ENCODE measurements at regions not wholly inside any gene's neighbourhood (a gene's known extent, or its start where the extent isn't known, plus 50 kb on each side); places are given as distances from the start of the nearest gene placed in this dataset.

- Histone ChIP-seq H2BK20ac (ENCODE audit: low read depth, low read length, poor library complexity, severe bottlenecking) (no peak overlapping the region), H2BK5ac (ENCODE audit: insufficient read length, low read length) (no peak overlapping the region), H3T11ph (ENCODE audit: low read length) (no peak overlapping the region), H3K23me2 (ENCODE audit: insufficient read length, low read depth, low read length, poor library complexity, severe bottlenecking) (no peaks in the 10 kb centered on the region), H3K14ac (ENCODE audit: insufficient read depth, low read length) (no peak overlapping the region), H4K8ac (replicated peaks; ENCODE audit: insufficient read length, low read depth, low read length) (no peak overlapping the region), H3K27me3 (ENCODE audit: insufficient read depth, low read length) (no peaks in the 10 kb centered on the region), H4K5ac (ENCODE audit: insufficient read length, low read depth, low read length) (no peak overlapping the region), H3K9ac (ENCODE audit: extremely low read depth, insufficient read length, low read length) (no peak overlapping the region), H2AFZ (ENCODE audit: low read length) (no peak overlapping the region), H4K20me1 (ENCODE audit: control insufficient read depth, insufficient read depth, insufficient read length) (no peaks in the 10 kb centered on the region), H3K9me3 (ENCODE audit: control insufficient read depth, low read depth, low read length) (no peaks in the 10 kb centered on the region), H3K4ac (ENCODE audit: low read depth, low read length) (no peak overlapping the region), H3K23ac (ENCODE audit: insufficient read length, low read depth, low read length) (no peak overlapping the region), H3K56ac (ENCODE audit: insufficient read length, low read depth, low read length) (no peak overlapping the region), H4K91ac (ENCODE audit: insufficient read length, low read depth, low read length) (no peak overlapping the region), H3K27ac (ENCODE audit: insufficient read length, low read depth, low read length) (no peak overlapping the region), H3K79me1 (ENCODE audit: insufficient read depth, low read depth, low read length, poor library complexity, severe bottlenecking) (no peaks in the 10 kb centered on the region), H3K18ac (ENCODE audit: insufficient read length, low read depth, low read length) (no peak overlapping the region), H2BK12ac (ENCODE audit: insufficient read length, low read depth, low read length) (no peak overlapping the region), H3K4me1 (ENCODE audit: insufficient read depth, low read length) (peaks cover 5% of the 10 kb centered on the region), H2BK15ac (ENCODE audit: low read depth, low read length) (no peak overlapping the region), H3K4me2 (ENCODE audit: insufficient read depth, insufficient read length, low read length) (no peak overlapping the region), H3K79me2 (ENCODE audit: insufficient read depth, low read length) (no peaks in the 10 kb centered on the region), H2AK5ac (ENCODE audit: insufficient read length, low read length) (no peak overlapping the region), H2BK120ac (ENCODE audit: low read depth, low read length, poor library complexity, severe bottlenecking) (no peak overlapping the region)
- H3K9me3 Mint-ChIP-seq, result no peaks in the 10 kb centered on the region
- TF ChIP-seq CTCF (conservative IDR thresholded peaks at IDR 0.05), result no peak
- no CpG with 5 or more reads among the region's 6 CpGs for WGBS (ENCODE audit: extremely low coverage, insufficient read length, low lambda C conversion rate)
- H3K4me1 Mint-ChIP-seq, result peaks cover 21 to 29% of the 10 kb centered on the region in 2 experiments
- no peaks in the 10 kb centered on the region for H3K27me3 Mint-ChIP-seq (ENCODE audit: low read depth)
- no peak overlapping the region for H3K4me3 Mint-ChIP-seq
- peaks cover 0 to 5% (median 0%) of the 10 kb centered on the region in 3 experiments; a peak in 1 of 7 replicates for H3K36me3 Mint-ChIP-seq (ENCODE audit: insufficient read depth in 1 of 3, low read depth in 3 of 3)
- H3K27ac Mint-ChIP-seq, result no peak overlapping the region
- no peak for DNase-seq
Measured at GRCh38 chr10:33489501-33490176, 155.2 kb upstream of the NRP1 start.

Data from H9 (cell line).